Skeletal muscle tissue (tissue), 3 donors: ENCODE measurements at regions not wholly inside any gene's neighbourhood (a gene's known extent, or its start where the extent isn't known, plus 50 kb on each side); places are given as distances from the start of the nearest gene placed in this dataset.

Experiments
- H3K27ac ChIP-seq: one replicate; pipeline ENCODE4 v1.7.0; 2013; ENCODE audit warnings: mild to moderate bottlenecking, low read depth, low read length, inconsistent platforms
- H3K27me3 ChIP-seq, 3 donors: one replicate each; pipeline ENCODE4 v1.7.0; 2013; ENCODE audit warnings: low read length in 3 of 3; ENCODE audit not compliant: control insufficient read depth in 3 of 3, insufficient read depth in 3 of 3
- H3K36me3 ChIP-seq, 3 donors: one replicate each; pipeline ENCODE4 v1.7.0; 2013; ENCODE audit warnings: low read length in 3 of 3; ENCODE audit not compliant: control insufficient read depth in 3 of 3, insufficient read depth in 3 of 3
- H3K4me1 ChIP-seq, 3 donors: one replicate each; pipeline ENCODE4 v1.7.0; 2013; ENCODE audit warnings: low read length in 3 of 3, mild to moderate bottlenecking in 3 of 3; ENCODE audit not compliant: control insufficient read depth in 3 of 3, insufficient read depth in 3 of 3
- H3K4me3 ChIP-seq, 3 donors: one replicate each; pipeline ENCODE4 v1.7.0; 2013; ENCODE audit warnings: low read length in 3 of 3
- H3K9ac ChIP-seq, 3 donors: one replicate each; pipeline ENCODE4 v1.7.0; 2013; ENCODE audit warnings: low read length in 3 of 3, mild to moderate bottlenecking in 3 of 3, moderate library complexity in 2 of 3, low read depth in 1 of 3
- H3K9me3 ChIP-seq, 3 donors: one replicate each; pipeline ENCODE4 v1.7.0; 2013; ENCODE audit warnings: low read length in 3 of 3; ENCODE audit not compliant: control insufficient read depth in 3 of 3
- donor health status: Osteomylitis.

- Histone ChIP-seq H3K9me3 (no peaks in the 10 kb centered on the region), H3K27me3 (no peaks in the 10 kb centered on the region), H3K27ac (no peak overlapping the region), H3K36me3 (no peaks in the 10 kb centered on the region), H3K4me1 (no peaks in the 10 kb centered on the region), H3K9ac (no peak overlapping the region), H3K4me3 (no peak overlapping the region)
Observed at GRCh38 chr18:39660141-39660540, 2094.5 kb upstream of the CELF4 start.

GRCh38 chr18:39655341-39655740, 2089.7 kb upstream of the CELF4 start:
- Histone ChIP-seq H3K4me3 (no peak overlapping the region), H3K9me3 (no peaks in the 10 kb centered on the region), H3K27me3 (no peaks in the 10 kb centered on the region), H3K4me1 (no peaks in the 10 kb centered on the region), H3K36me3 (no peaks in the 10 kb centered on the region), H3K9ac (no peak overlapping the region), H3K27ac (no peak overlapping the region)

- Histone ChIP-seq H3K27ac (no peak overlapping the region), H3K9me3 (no peaks in the 10 kb centered on the region), H3K4me1 (no peaks in the 10 kb centered on the region), H3K9ac (no peak overlapping the region), H3K4me3 (no peak overlapping the region), H3K36me3 (no peaks in the 10 kb centered on the region), H3K27me3 (no peaks in the 10 kb centered on the region)
Observed at GRCh38 chr18:39653221-39653620, 2087.6 kb upstream of the CELF4 start.

- no peaks in the 10 kb centered on the region for H3K4me1 ChIP-seq
- H3K36me3 ChIP-seq, result no peaks in the 10 kb centered on the region
- H3K27me3 ChIP-seq, result no peaks in the 10 kb centered on the region
- no peak overlapping the region for H3K9ac ChIP-seq
- H3K27ac ChIP-seq, result no peak overlapping the region
- no peak overlapping the region for H3K4me3 ChIP-seq
- H3K9me3 ChIP-seq, result no peaks in the 10 kb centered on the region
Observed at GRCh38 chr18:39648616-39649015, 2083.0 kb upstream of the CELF4 start.

GRCh38 chr18:39647627-39648534, 2082.3 kb upstream of the CELF4 start:
- Histone ChIP-seq H3K4me1 (no peaks in the 10 kb centered on the region), H3K4me3 (no peak overlapping the region), H3K9me3 (no peaks in the 10 kb centered on the region), H3K9ac (no peak overlapping the region), H3K36me3 (no peaks in the 10 kb centered on the region), H3K27me3 (no peaks in the 10 kb centered on the region), H3K27ac (no peak overlapping the region)

GRCh38 chr18:39638224-39638623, 2072.6 kb upstream of the CELF4 start:
- no peaks in the 10 kb centered on the region for H3K9me3 ChIP-seq
- H3K4me3 ChIP-seq, result no peak overlapping the region
- H3K27me3 ChIP-seq, result no peaks in the 10 kb centered on the region
- no peak overlapping the region for H3K9ac ChIP-seq
- no peaks in the 10 kb centered on the region for H3K4me1 ChIP-seq
- no peaks in the 10 kb centered on the region for H3K36me3 ChIP-seq
- no peak overlapping the region for H3K27ac ChIP-seq

- no peaks in the 10 kb centered on the region for H3K36me3 ChIP-seq
- H3K9me3 ChIP-seq, result no peaks in the 10 kb centered on the region
- no peak overlapping the region for H3K9ac ChIP-seq
- no peak overlapping the region for H3K4me3 ChIP-seq
- H3K27ac ChIP-seq, result no peak overlapping the region
- H3K27me3 ChIP-seq, result no peaks in the 10 kb centered on the region
- no peaks in the 10 kb centered on the region for H3K4me1 ChIP-seq
Observed at GRCh38 chr18:39636931-39637330, 2071.3 kb upstream of the CELF4 start.

GRCh38 chr18:39635966-39636365, 2070.4 kb upstream of the CELF4 start:
- Histone ChIP-seq H3K9me3 (no peaks in the 10 kb centered on the region), H3K4me3 (no peak overlapping the region), H3K27me3 (no peaks in the 10 kb centered on the region), H3K36me3 (no peaks in the 10 kb centered on the region), H3K27ac (no peak overlapping the region), H3K9ac (no peak overlapping the region), H3K4me1 (no peaks in the 10 kb centered on the region)

GRCh38 chr18:39635192-39635591, 2069.6 kb upstream of the CELF4 start:
- Histone ChIP-seq H3K36me3 (no peaks in the 10 kb centered on the region), H3K4me3 (no peak overlapping the region), H3K27me3 (no peaks in the 10 kb centered on the region), H3K27ac (no peak overlapping the region), H3K9ac (no peak overlapping the region), H3K4me1 (no peaks in the 10 kb centered on the region), H3K9me3 (no peaks in the 10 kb centered on the region)

GRCh38 chr18:39627936-39628335, 2062.3 kb upstream of the CELF4 start:
- Histone ChIP-seq H3K27ac (no peak overlapping the region), H3K36me3 (no peaks in the 10 kb centered on the region), H3K4me3 (no peak overlapping the region), H3K4me1 (no peaks in the 10 kb centered on the region), H3K9ac (no peak overlapping the region), H3K27me3 (no peaks in the 10 kb centered on the region), H3K9me3 (no peaks in the 10 kb centered on the region)
